AG04450 (cell line): ENCODE measurements at regions not wholly inside any gene's neighbourhood (a gene's known extent, or its start where the extent isn't known, plus 50 kb on each side); places are given as distances from the start of the nearest gene placed in this dataset.
A peak's percentile ranks its signal among the peaks of the same experiment; 100 is the strongest.

Experiments
- CTCF ChIA-PET: fragments of 300-600, 350-600 bp; formaldehyde crosslinking; extraction: SDS; loops from one replicate; lab custom pipeline; 2022; ENCODE audit warnings: antibody characterized with exemption, inconsistent platforms; lab: Charles Lee
- POLR2A ChIA-PET: fragments of 350-600 bp; formaldehyde crosslinking; extraction: SDS; loops from one replicate; lab custom pipeline; 2021; ENCODE audit warnings: antibody characterized with exemption, inconsistent platforms; lab: Yijun Ruan, JAX
- DNase-seq: peaks from one replicate; pipeline ENCODE4 v3.0.0-alpha.2; 2011; ENCODE audit warnings: low read depth, low spot score
- H3K27ac ChIP-seq: one replicate; pipeline ENCODE4 v1.5.1; 2012; ENCODE audit warnings: low read depth, low read length, control low read depth
- H3K27me3 ChIP-seq: one replicate; pipeline ENCODE4 v1.6.0; 2012; ENCODE audit warnings: low read length; ENCODE audit not compliant: control insufficient read depth, insufficient read depth
- H3K4me3 ChIP-seq: 2 replicates; pipeline ENCODE4 v1.5.1; 2011; ENCODE audit warnings: mild to moderate bottlenecking, low read depth, low read length, control low read depth
- H3K9me3 ChIP-seq: 2 replicates; pipeline ENCODE4 v1.5.1; 2012; ENCODE audit warnings: low read length; ENCODE audit not compliant: control insufficient read depth, insufficient read depth
- CTCF ChIP-seq: IDR thresholded peaks from 2 replicates; pipeline ENCODE4 v1.5.1; 2011; ENCODE audit warnings: low read depth, low read length, control low read depth, inconsistent platforms

- DNase-seq: no peak
- Histone ChIP-seq H3K4me3 (no peak overlapping the region), H3K27ac (no peak overlapping the region), H3K9me3 (peaks cover 3% of the 10 kb centered on the region; the same call in 1 of the 2 replicates), H3K27me3 (no peaks in the 10 kb centered on the region)
- TF ChIP-seq CTCF: no peak
- ChIA-PET CTCF (no interaction called here), POLR2A (no interaction called here)
Measured at GRCh38 chr9:81190659-81191058, 498.7 kb downstream of the TLE1 start.

DNA sequence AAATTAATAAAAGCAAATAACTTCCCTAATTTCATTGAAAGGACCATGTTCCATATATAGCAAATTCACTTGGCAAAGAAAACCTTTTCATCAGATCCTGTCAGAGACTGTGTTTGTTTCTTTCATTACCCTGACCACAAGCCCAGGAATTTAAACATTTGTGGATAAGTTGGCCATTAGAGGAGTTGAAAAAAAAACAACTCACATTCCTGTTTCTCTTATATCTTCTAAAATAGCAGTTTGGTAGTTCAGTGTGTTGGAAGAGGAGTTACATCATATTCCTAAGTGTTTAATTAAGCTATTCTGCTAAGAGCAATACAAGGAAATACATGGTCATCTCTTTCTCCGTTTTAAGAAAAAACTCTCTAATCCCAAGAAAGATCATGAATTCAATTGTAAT is 505.6 kb downstream of the TLE1 start:
- no peak for TF ChIP-seq CTCF
- H3K4me3 ChIP-seq: no peak overlapping the region
- peak; percentile 59 for DNase-seq
- no peaks in the 10 kb centered on the region for H3K27me3 ChIP-seq
- H3K27ac ChIP-seq: no peak overlapping the region
- POLR2A ChIA-PET: interaction anchor here (0.7 kb wide), 2 partner anchors 42 to 45 kb away, joined by 3 to 4 read pairs; no protein-coding TSS in a partner anchor
- CTCF ChIA-PET: interaction anchor here (1.5 kb wide), 1 partner anchor 1423 kb away, joined by 3 read pairs; no protein-coding TSS in a partner anchor
- no peaks in the 10 kb centered on the region for H3K9me3 ChIP-seq

GRCh38 chr9:81182431-81182830 is 506.9 kb downstream of the TLE1 start:
- H3K4me3 ChIP-seq: no peak overlapping the region
- TF ChIP-seq CTCF: no peak
- ChIA-PET POLR2A (interaction anchor here (1.0 kb wide), 1 partner anchor 249 kb away, joined by 4 read pairs; no protein-coding TSS in a partner anchor), CTCF (no interaction called here)
- no peak overlapping the region for H3K27ac ChIP-seq
- H3K27me3 ChIP-seq: no peaks in the 10 kb centered on the region
- no peaks in the 10 kb centered on the region for H3K9me3 ChIP-seq
- peak; percentile 16 for DNase-seq

- TF ChIP-seq CTCF: peak; percentile 10; the same call in 1 of the 2 replicates
Measured at GRCh38 chr9:81174023-81174422, 515.3 kb downstream of the TLE1 start.

GRCh38 chr9:81171689-81172088 is 517.7 kb downstream of the TLE1 start:
- TF ChIP-seq CTCF: no peak
- POLR2A ChIA-PET: no interaction called here
- H3K9me3 ChIP-seq: no peaks in the 10 kb centered on the region
- no peaks in the 10 kb centered on the region for H3K27me3 ChIP-seq
- DNase-seq: no peak
- H3K4me3 ChIP-seq: no peak overlapping the region
- H3K27ac ChIP-seq: no peak overlapping the region
- CTCF ChIA-PET: no interaction called here

More at GRCh38 chr9:81174023-81174422, 515.3 kb downstream of the TLE1 start:
- POLR2A ChIA-PET: no interaction called here
- Histone ChIP-seq H3K27me3 (no peaks in the 10 kb centered on the region), H3K4me3 (no peak overlapping the region), H3K27ac (no peak overlapping the region), H3K9me3 (no peaks in the 10 kb centered on the region)
- CTCF ChIA-PET: no interaction called here
- DNase-seq: no peak
